HCT116 (cell line): ENCODE measurements at regions not wholly inside any gene's neighbourhood (a gene's known extent, or its start where the extent isn't known, plus 50 kb on each side); places are given as distances from the start of the nearest gene placed in this dataset.

Experiments used
- ATAC-seq: fragments of 200-7000 bp; cut with Tn5 transposase; 2 replicates; pipeline ENCODE4 v1.9.1; 2020; ENCODE audit warnings: mild to moderate bottlenecking, moderate library complexity
- BruUV-seq: library from RNA; stranded (reverse); fragments of 400-500 nt; replicated peaks from 2 replicates; lab custom pipeline; 2021; lab: Mats Ljungman, UMichigan
- CTCF ChIA-PET: fragments of 300-600 bp; sonication (Branson Sonifier 250); formaldehyde crosslinking; loops from one replicate; lab custom pipeline; 2021; ENCODE audit warnings: antibody characterized with exemption; lab: Charles Lee
- POLR2A ChIA-PET: fragments of 300-600, 350-600 bp; sonication (Branson Sonifier 250); formaldehyde crosslinking; loops from one replicate; lab custom pipeline; 2021; ENCODE audit warnings: antibody characterized with exemption; lab: Charles Lee
- RAD21 ChIA-PET, 2 experiments: fragments of 300-600 bp; sonication (Branson Sonifier 250); formaldehyde crosslinking; loops; one replicate each; lab custom pipeline; 2023; ENCODE audit warnings: low total read pairs in 2 of 2; ENCODE audit not compliant: uncharacterized antibody in 2 of 2, unreplicated experiment in 2 of 2, low non-redundant PET in 1 of 2; lab: Charles Lee
- DNase-seq: peaks from one replicate; pipeline ENCODE4 v3.0.0-alpha.2; 2010; ENCODE audit warnings: low read depth, low spot score
- H2AFZ ChIP-seq: fragments of 200-600 bp; shearing (Covaris generic), sonication (generic); 2 replicates; pipeline ENCODE4 v1.6.1; 2017; ENCODE audit warnings: low read depth, mixed run types, mixed read lengths, antibody characterized with exemption, low read length; ENCODE audit not compliant: poor library complexity, severe bottlenecking
- H3K27ac ChIP-seq: 2 replicates; pipeline ENCODE4 v1.5.1; 2012; ENCODE audit warnings: low read depth, low read length
- H3K27me3 ChIP-seq: fragments of 200-600 bp; sonication (generic); 2 replicates; pipeline ENCODE4 v1.6.1; 2016; ENCODE audit warnings: mixed run types, low read length, mixed read lengths; ENCODE audit not compliant: insufficient read depth
- H3K36me3 ChIP-seq, 2 experiments: fragments of 200-500 bp in 1 of 2; fragments of 200-600 bp in 1 of 2; sonication (Bioruptor generic) in 1 of 2; sonication (generic) in 1 of 2; 2 replicates each; pipeline versions ENCODE4 v1.5.1 to v1.6.1; 2014 to 2016; ENCODE audit warnings: low read length in 2 of 2, inconsistent platforms in 1 of 2, mixed read lengths in 1 of 2, mixed run types in 1 of 2; ENCODE audit not compliant: insufficient read depth in 2 of 2, control insufficient read depth in 1 of 2
- H3K4me1 ChIP-seq, 2 experiments: fragments of 200-600 bp in 1 of 2; sonication (generic) in 1 of 2; 2 replicates each; pipeline versions ENCODE4 v1.5.1 to v1.6.1; 2012 to 2017; ENCODE audit warnings: low read length in 2 of 2, inconsistent platforms in 1 of 2, mild to moderate bottlenecking in 1 of 2, mixed read lengths in 1 of 2, mixed run types in 1 of 2, moderate library complexity in 1 of 2; ENCODE audit not compliant: insufficient read depth in 2 of 2, control insufficient read depth in 1 of 2
- H3K4me2 ChIP-seq: fragments of 200-600 bp; sonication (generic); 2 replicates; pipeline ENCODE4 v1.6.1; 2017; ENCODE audit warnings: mixed run types, low read length, mixed read lengths
- H3K4me3 ChIP-seq, 2 experiments: fragments of 200-600 bp in 1 of 2; sonication (generic) in 1 of 2; replicated peaks in 1 of 2; 2 replicates each; pipeline ENCODE4 v1.5.1; 2011 to 2016; ENCODE audit warnings: low read length in 2 of 2, control low read depth in 1 of 2, low read depth in 1 of 2, mild to moderate bottlenecking in 1 of 2, mixed read lengths in 1 of 2, mixed run types in 1 of 2
- H3K79me2 ChIP-seq: fragments of 200-600 bp; sonication (generic); 2 replicates; pipeline ENCODE4 v1.6.1; 2017; ENCODE audit warnings: mild to moderate bottlenecking, mixed run types, low read length, moderate library complexity, mixed read lengths; ENCODE audit not compliant: insufficient read depth
- H3K9ac ChIP-seq: fragments of 200-600 bp; sonication (generic); 2 replicates; pipeline ENCODE4 v1.6.1; 2016; ENCODE audit warnings: low read length, mixed read lengths
- H3K9me2 ChIP-seq: fragments of 200-600 bp; sonication (generic), shearing (Covaris generic); 2 replicates; pipeline ENCODE4 v1.6.1; 2017; ENCODE audit warnings: mixed run types, mild to moderate bottlenecking, moderate library complexity; ENCODE audit not compliant: insufficient read depth
- H3K9me3 ChIP-seq, 2 experiments: fragments of 200-500 bp in 1 of 2; fragments of 200-600 bp in 1 of 2; sonication (Bioruptor generic) in 1 of 2; sonication (generic) in 1 of 2; 2 replicates each; pipeline ENCODE4 v1.6.1; 2014 to 2017; ENCODE audit warnings: low read length in 2 of 2, mixed read lengths in 2 of 2, inconsistent platforms in 1 of 2, low read depth in 1 of 2, mild to moderate bottlenecking in 1 of 2, mixed run types in 1 of 2, moderate library complexity in 1 of 2; ENCODE audit not compliant: control insufficient read depth in 1 of 2, insufficient read depth in 1 of 2
- H4K20me1 ChIP-seq: fragments of 200-600 bp; sonication (generic), shearing (Covaris generic); 2 replicates; pipeline ENCODE4 v1.6.1; 2017; ENCODE audit warnings: mixed run types, mild to moderate bottlenecking, moderate library complexity; ENCODE audit not compliant: insufficient read depth
- CEBPB ChIP-seq: IDR thresholded peaks from 2 replicates; pipeline ENCODE4 v1.6.1; 2012; ENCODE audit warnings: low read depth
- CTCF ChIP-seq, 3 experiments: fragments of 200-600 bp in 1 of 3; sonication (generic) in 1 of 3; IDR thresholded peaks in 2 of 3; conservative IDR thresholded peaks in 1 of 3; 2 replicates each; pipeline ENCODE4 v1.5.1; 2012 to 2017; ENCODE audit warnings: low read depth in 2 of 3, low read length in 2 of 3, antibody characterized with exemption in 1 of 3, borderline replicate concordance in 1 of 3, control low read depth in 1 of 3, mild to moderate bottlenecking in 1 of 3, mixed read lengths in 1 of 3, mixed run types in 1 of 3, moderate library complexity in 1 of 3; ENCODE audit not compliant: insufficient read depth in 1 of 3
- EGR1 ChIP-seq: IDR thresholded peaks from 2 replicates; pipeline ENCODE4 v1.6.1; 2012; ENCODE audit warnings: low read depth
- POLR2AphosphoS5 ChIP-seq: IDR thresholded peaks from 2 replicates; pipeline ENCODE4 v1.6.1; 2011; ENCODE audit warnings: mild to moderate bottlenecking, low read depth, low read length, moderate library complexity
- REST ChIP-seq: IDR thresholded peaks from 2 replicates; pipeline ENCODE4 v1.6.1; 2012; ENCODE audit warnings: low read depth
- SIN3A ChIP-seq: IDR thresholded peaks from 2 replicates; pipeline ENCODE4 v1.6.1; 2012; ENCODE audit warnings: low read depth
- intact Hi-C: fragments of 100-400 bp; cut with micrococcal nuclease; formaldehyde crosslinking; loops from 2 replicates; pipeline ENCODE4 v1.10.0; 2022
- TF ChIP-seq, protein P1 (sequence below): IDR thresholded peaks from 2 replicates; pipeline ENCODE4 v1.6.1; 2011; ENCODE audit warnings: mild to moderate bottlenecking, low read length, moderate library complexity; ENCODE audit not compliant: insufficient replicate concordance; ENCODE audit errors: extremely low read depth
- TF ChIP-seq, protein P2 (sequence below): IDR thresholded peaks from 2 replicates; pipeline ENCODE4 v1.6.1; 2012

GRCh38 chr3:72279068-72279604, 494.2 kb upstream of the PROK2 start:
- H3K4me2 ChIP-seq, result no peak overlapping the region
- CTCF ChIA-PET, result no interaction called here
- no peak overlapping the region for H2AFZ ChIP-seq
- no peaks in the 10 kb centered on the region for H3K4me1 ChIP-seq
- no peak for DNase-seq
- RAD21 ChIA-PET, result no interaction called here
- POLR2A ChIA-PET, result no interaction called here
- H3K9ac ChIP-seq, result no peak overlapping the region
- no peak for ATAC-seq
- intact Hi-C loops, result no loop called here
- no TSS peak for BruUV-seq
- H3K9me2 ChIP-seq, result no peaks in the 10 kb centered on the region
- H3K27ac ChIP-seq, result no peak overlapping the region
- no peaks in the 10 kb centered on the region for H3K79me2 ChIP-seq
- H3K9me3 ChIP-seq, result no peaks in the 10 kb centered on the region
- H3K36me3 ChIP-seq, result no peaks in the 10 kb centered on the region
- peaks cover 24% of the 10 kb centered on the region for H3K27me3 ChIP-seq
- no peak overlapping the region for H3K4me3 ChIP-seq
- TF ChIP-seq EGR1, result no peak
- TF ChIP-seq CTCF (IDR thresholded peaks at IDR 0.05 in 2 of 3, conservative IDR thresholded peaks at IDR 0.05 in 1 of 3; ENCODE audit: borderline replicate concordance in 1 of 3, insufficient read depth in 1 of 3, low read depth in 2 of 3, low read length in 2 of 3), result no peak
- TF ChIP-seq, protein P1, sequence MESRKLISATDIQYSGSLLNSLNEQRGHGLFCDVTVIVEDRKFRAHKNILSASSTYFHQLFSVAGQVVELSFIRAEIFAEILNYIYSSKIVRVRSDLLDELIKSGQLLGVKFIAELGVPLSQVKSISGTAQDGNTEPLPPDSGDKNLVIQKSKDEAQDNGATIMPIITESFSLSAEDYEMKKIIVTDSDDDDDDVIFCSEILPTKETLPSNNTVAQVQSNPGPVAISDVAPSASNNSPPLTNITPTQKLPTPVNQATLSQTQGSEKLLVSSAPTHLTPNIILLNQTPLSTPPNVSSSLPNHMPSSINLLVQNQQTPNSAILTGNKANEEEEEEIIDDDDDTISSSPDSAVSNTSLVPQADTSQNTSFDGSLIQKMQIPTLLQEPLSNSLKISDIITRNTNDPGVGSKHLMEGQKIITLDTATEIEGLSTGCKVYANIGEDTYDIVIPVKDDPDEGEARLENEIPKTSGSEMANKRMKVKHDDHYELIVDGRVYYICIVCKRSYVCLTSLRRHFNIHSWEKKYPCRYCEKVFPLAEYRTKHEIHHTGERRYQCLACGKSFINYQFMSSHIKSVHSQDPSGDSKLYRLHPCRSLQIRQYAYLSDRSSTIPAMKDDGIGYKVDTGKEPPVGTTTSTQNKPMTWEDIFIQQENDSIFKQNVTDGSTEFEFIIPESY, result no peak
- TF ChIP-seq, protein P2, sequence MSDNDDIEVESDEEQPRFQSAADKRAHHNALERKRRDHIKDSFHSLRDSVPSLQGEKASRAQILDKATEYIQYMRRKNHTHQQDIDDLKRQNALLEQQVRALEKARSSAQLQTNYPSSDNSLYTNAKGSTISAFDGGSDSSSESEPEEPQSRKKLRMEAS, result no peak
- TF ChIP-seq CEBPB, result no peak
- no peak for TF ChIP-seq SIN3A
- TF ChIP-seq POLR2AphosphoS5, result no peak
- TF ChIP-seq REST, result no peak
- H4K20me1 ChIP-seq, result no peaks in the 10 kb centered on the region
